MM.1S (cell line): ENCODE measurements at regions not wholly inside any gene's neighbourhood (a gene's known extent, or its start where the extent isn't known, plus 50 kb on each side); places are given as distances from the start of the nearest gene placed in this dataset.

Experiments used
- EZH2 ChIP-seq: fragments of 300-600 bp; sonication (generic); optimal IDR thresholded peaks from 2 replicates; pipeline ENCODE3; 2017; ENCODE audit warnings: low read depth, mild to moderate bottlenecking, antibody characterized with exemption, low read length, mixed read lengths
- TF ChIP-seq, protein P1 (sequence below): fragments of 300-600 bp; sonication (generic); IDR thresholded peaks from 2 replicates; pipeline ENCODE4 v1.5.1; 2016; ENCODE audit warnings: antibody characterized with exemption, low read length, mixed read lengths

DNA sequence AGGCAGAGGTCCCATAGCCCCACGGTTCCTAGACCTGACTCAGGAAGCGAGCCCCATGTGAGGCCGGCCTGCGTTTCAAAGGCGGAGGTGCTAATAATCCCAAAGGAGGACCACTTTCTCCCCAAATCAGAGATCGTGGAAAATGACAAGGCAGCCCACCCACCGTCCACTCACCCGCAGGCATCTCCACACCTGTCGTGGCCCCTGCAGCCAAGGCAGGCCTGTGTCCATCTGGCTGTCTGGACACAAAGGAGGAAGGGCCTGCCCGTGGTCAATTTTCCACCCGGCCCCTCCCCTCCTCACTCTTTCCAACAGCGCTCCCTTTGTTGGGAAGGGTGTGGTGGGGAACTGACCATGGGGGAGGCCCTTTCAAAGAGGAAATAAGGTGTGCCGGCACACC, 125.3 kb upstream of the TMEM132D start:
- TF ChIP-seq, protein P1, sequence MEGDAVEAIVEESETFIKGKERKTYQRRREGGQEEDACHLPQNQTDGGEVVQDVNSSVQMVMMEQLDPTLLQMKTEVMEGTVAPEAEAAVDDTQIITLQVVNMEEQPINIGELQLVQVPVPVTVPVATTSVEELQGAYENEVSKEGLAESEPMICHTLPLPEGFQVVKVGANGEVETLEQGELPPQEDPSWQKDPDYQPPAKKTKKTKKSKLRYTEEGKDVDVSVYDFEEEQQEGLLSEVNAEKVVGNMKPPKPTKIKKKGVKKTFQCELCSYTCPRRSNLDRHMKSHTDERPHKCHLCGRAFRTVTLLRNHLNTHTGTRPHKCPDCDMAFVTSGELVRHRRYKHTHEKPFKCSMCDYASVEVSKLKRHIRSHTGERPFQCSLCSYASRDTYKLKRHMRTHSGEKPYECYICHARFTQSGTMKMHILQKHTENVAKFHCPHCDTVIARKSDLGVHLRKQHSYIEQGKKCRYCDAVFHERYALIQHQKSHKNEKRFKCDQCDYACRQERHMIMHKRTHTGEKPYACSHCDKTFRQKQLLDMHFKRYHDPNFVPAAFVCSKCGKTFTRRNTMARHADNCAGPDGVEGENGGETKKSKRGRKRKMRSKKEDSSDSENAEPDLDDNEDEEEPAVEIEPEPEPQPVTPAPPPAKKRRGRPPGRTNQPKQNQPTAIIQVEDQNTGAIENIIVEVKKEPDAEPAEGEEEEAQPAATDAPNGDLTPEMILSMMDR: no peak
- no peak for TF ChIP-seq EZH2
